SK-N-MC (cell line): ENCODE measurements at regions not wholly inside any gene's neighbourhood (a gene's known extent, or its start where the extent isn't known, plus 50 kb on each side); places are given as distances from the start of the nearest gene placed in this dataset.
"Not testable (repeated sequence)": the region's sequence is repeated elsewhere in the genome, so short reads cannot be mapped to it uniquely, and the experiment has no call there.

ENCODE experiments used
- DNase-seq: peaks from one replicate; pipeline ENCODE4 v3.0.0-alpha.2; 2011; ENCODE audit warnings: low read depth, low spot score
- H3K27ac ChIP-seq: fragments of 200-600 bp; sonication (generic); 2 replicates; pipeline ENCODE4 v1.5.1; 2016; ENCODE audit warnings: mixed run types
- H3K36me3 ChIP-seq: fragments of 200-600 bp; sonication (generic); 2 replicates; pipeline ENCODE4 v1.6.1; 2017; ENCODE audit warnings: antibody characterized with exemption, low read length, mixed read lengths; ENCODE audit not compliant: insufficient read depth
- H3K4me3 ChIP-seq: fragments of 200-600 bp; sonication (generic); 2 replicates; pipeline ENCODE4 v1.5.1; 2016
- H3K9ac ChIP-seq: fragments of 200-600 bp; sonication (generic); 2 replicates; pipeline ENCODE4 v1.8.0; 2017; ENCODE audit warnings: mixed run types, mixed read lengths; ENCODE audit not compliant: insufficient read length
- H3K9me3 ChIP-seq: fragments of 200-600 bp; sonication (generic); 2 replicates; pipeline ENCODE4 v1.6.1; 2017; ENCODE audit warnings: low read depth, mild to moderate bottlenecking, antibody characterized with exemption, low read length, moderate library complexity, mixed read lengths
- EZH2 ChIP-seq: fragments of 200-600 bp; sonication (generic); IDR thresholded peaks from one replicate; pipeline ENCODE4 v1.6.1; 2017; ENCODE audit warnings: antibody characterized with exemption
- FOXP2 ChIP-seq: optimal IDR thresholded peaks from 2 replicates; pipeline ENCODE3; 2011; ENCODE audit warnings: mild to moderate bottlenecking, moderate library complexity; ENCODE audit not compliant: insufficient read depth; ENCODE audit errors: extremely low read length, control extremely low read depth
- POLR2AphosphoS5 ChIP-seq: IDR thresholded peaks from 2 replicates; pipeline ENCODE4 v1.6.1; 2012; ENCODE audit warnings: mild to moderate bottlenecking, low read depth, low read length, borderline replicate concordance

DNA sequence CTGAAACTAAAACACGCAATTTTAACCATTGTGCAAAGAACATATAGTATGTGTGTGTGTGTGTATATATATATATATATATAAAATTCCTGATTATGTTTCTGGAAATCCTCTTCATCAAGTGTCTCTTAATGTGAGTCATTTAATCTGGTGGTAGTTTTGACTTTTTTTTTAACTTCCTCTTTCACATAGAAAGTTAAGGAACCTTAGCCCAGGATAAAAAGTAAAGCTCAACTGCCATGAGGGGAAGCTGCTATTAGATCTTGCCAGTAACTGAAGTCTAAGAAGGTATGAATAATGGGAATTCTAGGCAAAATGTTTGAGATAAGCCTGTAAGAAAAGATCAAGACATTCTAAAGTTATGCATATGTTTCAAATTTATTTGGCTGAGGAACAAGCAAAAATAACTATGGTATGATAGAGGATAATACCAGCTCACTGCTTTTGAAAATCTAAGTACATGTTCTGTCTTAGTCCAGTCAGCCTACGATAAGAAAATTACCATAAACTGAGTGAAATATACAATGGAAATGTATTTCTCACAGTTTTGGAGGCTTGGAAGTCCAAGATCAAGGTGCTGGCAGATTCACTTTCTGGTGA, 757.0 kb downstream of the TRAM1L1 start:
- no peak overlapping the region for H3K9ac ChIP-seq
- H3K4me3 ChIP-seq: no peak overlapping the region
- H3K36me3 ChIP-seq: no peaks in the 10 kb centered on the region
- H3K27ac ChIP-seq: no peak overlapping the region
- DNase-seq: no peak
- TF ChIP-seq EZH2 (no peak), POLR2AphosphoS5 (no peak), FOXP2 (no peak)
- H3K9me3 ChIP-seq: no peaks in the 10 kb centered on the region

DNA sequence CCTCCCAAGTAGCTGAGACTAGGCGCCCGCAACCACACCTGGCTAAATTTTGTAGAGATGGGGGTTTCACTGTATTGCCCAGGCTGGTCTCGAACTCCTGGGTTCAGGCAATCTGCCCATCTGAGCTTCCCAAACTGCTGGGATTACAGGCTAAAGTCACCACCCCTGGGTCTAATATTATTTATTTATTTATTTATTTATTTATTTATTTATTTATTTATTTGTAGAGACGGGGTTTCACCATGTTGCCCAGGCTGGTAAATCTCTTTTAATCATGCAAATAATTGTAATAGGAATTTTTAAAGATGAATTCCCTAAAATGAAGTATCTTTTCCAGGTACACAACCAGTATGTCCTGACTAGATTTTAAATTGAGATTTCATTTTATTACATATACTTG, 761.8 kb downstream of the TRAM1L1 start:
- no peak overlapping the region for H3K9ac ChIP-seq
- DNase-seq: no peak
- no peak overlapping the region for H3K4me3 ChIP-seq
- H3K36me3 ChIP-seq: no peaks in the 10 kb centered on the region
- H3K27ac ChIP-seq: no peak overlapping the region
- no peaks in the 10 kb centered on the region for H3K9me3 ChIP-seq
- TF ChIP-seq FOXP2 (no peak), POLR2AphosphoS5 (no peak), EZH2 (no peak)

DNA sequence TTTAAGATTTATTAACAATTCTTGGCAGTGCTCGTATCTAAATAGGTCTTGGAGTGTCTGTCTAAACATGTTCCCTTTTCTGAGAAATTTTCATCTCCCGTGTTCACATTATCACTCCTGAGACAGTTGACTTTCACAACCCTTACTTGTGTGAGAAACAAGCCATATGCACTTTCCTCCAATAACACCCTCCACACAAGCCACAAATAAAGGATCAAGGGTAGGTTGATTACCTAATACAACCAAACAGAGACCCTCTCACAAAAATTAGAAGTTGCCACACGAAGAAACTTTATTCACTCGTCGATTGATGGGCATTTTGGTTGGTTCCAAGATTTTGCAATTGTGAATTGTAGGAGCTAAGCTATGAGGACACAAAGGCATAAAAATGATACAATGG, 763.9 kb downstream of the TRAM1L1 start:
- H3K4me3 ChIP-seq: no peak overlapping the region
- TF ChIP-seq FOXP2 (no peak), EZH2 (no peak), POLR2AphosphoS5 (no peak)
- no peak for DNase-seq
- no peaks in the 10 kb centered on the region for H3K36me3 ChIP-seq
- H3K9me3 ChIP-seq: no peaks in the 10 kb centered on the region
- no peak overlapping the region for H3K27ac ChIP-seq
- no peak overlapping the region for H3K9ac ChIP-seq

DNA sequence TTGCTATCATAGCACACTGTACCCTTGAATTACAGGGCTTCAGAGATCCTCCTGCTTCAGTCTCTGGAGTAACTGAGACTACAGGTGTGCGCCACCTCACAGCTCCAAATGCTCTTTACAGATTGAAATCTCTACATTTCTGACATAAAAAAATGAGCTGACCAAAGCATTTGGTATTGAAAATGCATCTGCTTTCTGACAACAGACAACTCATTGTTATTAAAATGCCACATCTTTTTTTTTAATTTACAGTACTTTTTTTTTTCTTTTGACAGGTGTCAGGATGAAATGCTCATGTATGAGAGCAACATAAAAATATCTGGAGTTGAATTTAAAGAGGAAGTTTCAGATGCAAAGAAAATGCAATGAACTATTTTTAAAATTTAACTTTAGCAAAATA, 764.5 kb downstream of the TRAM1L1 start:
- Histone ChIP-seq H3K4me3 (no peak overlapping the region), H3K36me3 (no peaks in the 10 kb centered on the region), H3K27ac (no peak overlapping the region), H3K9me3 (no peaks in the 10 kb centered on the region), H3K9ac (no peak overlapping the region)
- TF ChIP-seq FOXP2: no peak
- no peak for TF ChIP-seq POLR2AphosphoS5
- no peak for TF ChIP-seq EZH2
- DNase-seq: no peak

DNA sequence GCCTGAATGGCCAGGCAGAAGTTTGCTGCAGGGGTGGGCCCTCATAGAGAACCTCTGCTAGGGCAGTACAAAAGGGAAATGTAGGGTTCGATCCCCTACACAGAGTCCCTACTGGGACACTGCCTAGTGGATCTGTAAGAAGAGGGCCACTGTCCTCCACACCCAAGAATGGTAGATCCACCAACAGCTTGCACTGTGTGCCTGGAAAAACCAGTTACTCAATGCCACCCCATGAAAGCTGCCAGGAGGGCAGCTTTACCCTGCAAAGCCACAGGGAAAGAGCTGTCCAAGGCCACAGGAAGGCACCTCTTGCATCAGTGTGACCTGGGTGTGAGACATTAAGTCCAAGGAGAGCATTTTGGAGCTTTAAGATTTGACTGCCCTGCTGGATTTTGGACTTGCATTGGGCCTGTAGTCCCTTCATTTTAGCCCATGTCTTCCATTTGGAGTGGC, 781.6 kb downstream of the TRAM1L1 start:
- no peaks in the 10 kb centered on the region for H3K9me3 ChIP-seq
- no peaks in the 10 kb centered on the region for H3K36me3 ChIP-seq
- no peak for DNase-seq
- no peak overlapping the region for H3K9ac ChIP-seq
- H3K4me3 ChIP-seq: no peak overlapping the region
- no peak overlapping the region for H3K27ac ChIP-seq
- TF ChIP-seq EZH2: no peak
- TF ChIP-seq POLR2AphosphoS5: no peak
- no peak for TF ChIP-seq FOXP2

- no peak overlapping the region for H3K4me3 ChIP-seq
- DNase-seq: no peak
- no peak overlapping the region for H3K9ac ChIP-seq
- H3K9me3 ChIP-seq: no peaks in the 10 kb centered on the region
- TF ChIP-seq POLR2AphosphoS5: no peak
- no peak for TF ChIP-seq EZH2
- TF ChIP-seq FOXP2: no peak
- no peaks in the 10 kb centered on the region for H3K36me3 ChIP-seq
- H3K27ac ChIP-seq: no peak overlapping the region
Measured at GRCh38 chr4:116302990-116303735, 782.2 kb downstream of the TRAM1L1 start.

GRCh38 chr4:116275006-116275405, 810.4 kb downstream of the TRAM1L1 start:
- Histone ChIP-seq H3K27ac (no peak overlapping the region), H3K9ac (no peak overlapping the region), H3K4me3 (no peak overlapping the region), H3K36me3 (no peaks in the 10 kb centered on the region), H3K9me3 (no peaks in the 10 kb centered on the region)
- TF ChIP-seq EZH2: no peak
- no peak for TF ChIP-seq FOXP2
- TF ChIP-seq POLR2AphosphoS5: no peak
- no peak for DNase-seq

DNA sequence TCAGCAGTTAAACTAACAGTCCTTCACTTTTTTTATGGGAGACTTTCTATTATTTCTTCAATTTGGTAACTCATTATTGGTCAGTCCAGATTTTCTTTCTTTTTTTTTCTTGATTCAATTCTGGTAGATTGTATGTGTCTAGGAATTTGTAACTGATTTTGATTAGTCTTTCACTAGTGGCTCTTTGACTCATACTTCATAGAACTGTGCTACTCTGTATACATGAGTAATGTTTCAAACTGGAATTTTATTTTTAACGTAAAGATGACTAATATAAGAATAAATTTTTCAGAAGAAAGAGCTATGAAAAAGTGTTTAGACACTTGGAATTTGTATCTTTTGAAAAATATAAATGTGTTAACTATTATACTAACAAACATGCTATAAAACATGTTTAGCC, 813.0 kb downstream of the TRAM1L1 start:
- TF ChIP-seq EZH2 (no peak), POLR2AphosphoS5 (no peak), FOXP2 (no peak)
- no peak overlapping the region for H3K9ac ChIP-seq
- H3K4me3 ChIP-seq: no peak overlapping the region
- DNase-seq: no peak
- no peaks in the 10 kb centered on the region for H3K36me3 ChIP-seq
- no peaks in the 10 kb centered on the region for H3K9me3 ChIP-seq
- H3K27ac ChIP-seq: no peak overlapping the region

GRCh38 chr4:116260931-116261330, 824.4 kb downstream of the TRAM1L1 start:
- not testable (repeated sequence) for H3K9ac ChIP-seq, H3K27ac ChIP-seq, DNase-seq, H3K9me3 ChIP-seq, H3K36me3 ChIP-seq, H3K4me3 ChIP-seq
